Body of pancreas (tissue), 4 donors: ENCODE measurements at regions not wholly inside any gene's neighbourhood (a gene's known extent, or its start where the extent isn't known, plus 50 kb on each side); places are given as distances from the start of the nearest gene placed in this dataset.

Experiments used
- ATAC-seq: fragments of 150-250 bp; one replicate; pipeline ENCODE4 v1.9.1; 2016
- DNase-seq, 4 donors: peaks; one replicate each; pipeline ENCODE4 v3.0.0-alpha.2; 2019
- H3K27ac ChIP-seq, 4 donors: fragments of 200-600 bp; sonication (generic); 1 replicate in 3 of 4; 2 replicates in 1 of 4; pipeline versions ENCODE4 v1.5.1 to v1.6.1; 2016 to 2019; ENCODE audit warnings: mild to moderate bottlenecking in 1 of 4, mixed read lengths in 1 of 4, moderate library complexity in 1 of 4
- H3K27me3 ChIP-seq, 2 donors: fragments of 200-600 bp; sonication (generic); one replicate each; pipeline ENCODE4 v1.6.0; 2016; ENCODE audit warnings: mild to moderate bottlenecking in 1 of 2
- H3K36me3 ChIP-seq, 2 donors: fragments of 200-600 bp; sonication (generic); replicated peaks in 1 of 2; 2 replicates each; pipeline ENCODE4 v1.5.1; 2016; ENCODE audit warnings: low read depth in 2 of 2; ENCODE audit not compliant: insufficient read depth in 1 of 2
- H3K4me1 ChIP-seq: fragments of 200-600 bp; sonication (generic); one replicate; pipeline ENCODE4 v1.6.0; 2016
- H3K4me3 ChIP-seq, 2 donors: fragments of 200-600 bp; sonication (generic); 1 replicate in 1 of 2; 2 replicates in 1 of 2; pipeline ENCODE4 v1.5.1; 2016 to 2019
- H3K9me3 ChIP-seq, 3 donors: fragments of 200-600 bp; sonication (generic); 1 replicate in 2 of 3; 2 replicates in 1 of 3; pipeline ENCODE4 v1.5.1; 2016
- CTCF ChIP-seq, 7 experiments: fragments of 450-650 bp in 4 of 7; fragments of 200-600 bp in 3 of 7; sonication (generic) in 3 of 7; IDR thresholded peaks; one replicate each; pipeline ENCODE4 v1.5.1; 2016 to 2019; ENCODE audit warnings: antibody characterized with exemption in 7 of 7
- POLR2A ChIP-seq, 3 donors: fragments of 450-650 bp; IDR thresholded peaks; one replicate each; pipeline ENCODE4 v1.6.1; 2016; ENCODE audit warnings: antibody characterized with exemption in 3 of 3, mild to moderate bottlenecking in 2 of 3
- WGBS, 2 donors: methylation state at CpG; one replicate each; pipeline ENCODE4 v1.1.5; 2017; 5-methylcytosine and 5-hydroxymethylcytosine counted together
- intact Hi-C: fragments of 100-400 bp; cut with DNase I; formaldehyde crosslinking; loops from one replicate; pipeline ENCODE4 v1.15.1; 2023

- no peak overlapping the region for H3K4me3 ChIP-seq
- no peak overlapping the region for H3K27ac ChIP-seq
- intact Hi-C loops: no loop called here
- ATAC-seq (no peak), DNase-seq (no peak)
- TF ChIP-seq CTCF (IDR thresholded peaks at IDR 0.05) (no peak), POLR2A (IDR thresholded peaks at IDR 0.05) (no peak)
- no peaks in the 10 kb centered on the region for H3K9me3 ChIP-seq
- no peaks in the 10 kb centered on the region for H3K36me3 ChIP-seq
- no peaks in the 10 kb centered on the region for H3K4me1 ChIP-seq
- 80 to 94% methylated on average over 3 of the region's 3 CpGs for WGBS, 2 donors
- H3K27me3 ChIP-seq: no peaks in the 10 kb centered on the region
Measured at GRCh38 chr5:54691656-54692055, 174.1 kb downstream of the SNX18 start.

- H3K4me3 ChIP-seq: no peak overlapping the region
- no peak overlapping the region for H3K27ac ChIP-seq
- intact Hi-C loops: no loop called here
- ATAC-seq (no peak), DNase-seq (no peak)
- H3K36me3 ChIP-seq: no peaks in the 10 kb centered on the region
- TF ChIP-seq POLR2A (IDR thresholded peaks at IDR 0.05) (no peak), CTCF (IDR thresholded peaks at IDR 0.05) (no peak)
- 65 to 79% methylated on average over 3 of the region's 3 CpGs for WGBS, 2 donors
- no peaks in the 10 kb centered on the region for H3K4me1 ChIP-seq
- H3K27me3 ChIP-seq: no peaks in the 10 kb centered on the region
- H3K9me3 ChIP-seq: no peaks in the 10 kb centered on the region
Measured at GRCh38 chr5:54689411-54690251, 172.1 kb downstream of the SNX18 start.

- H3K4me1 ChIP-seq: no peaks in the 10 kb centered on the region
- intact Hi-C loops: no loop called here
- H3K27me3 ChIP-seq: no peaks in the 10 kb centered on the region
- H3K27ac ChIP-seq: no peak overlapping the region
- H3K9me3 ChIP-seq: no peaks in the 10 kb centered on the region
- TF ChIP-seq CTCF (IDR thresholded peaks at IDR 0.05): no peak
- TF ChIP-seq POLR2A (IDR thresholded peaks at IDR 0.05): no peak
- H3K4me3 ChIP-seq: no peak overlapping the region
- DNase-seq (no peak), ATAC-seq (no peak)
- 49 to 54% methylated on average over 5 of the region's 5 CpGs for WGBS, 2 donors
- H3K36me3 ChIP-seq: no peaks in the 10 kb centered on the region
Measured at GRCh38 chr5:54680998-54681397, 163.4 kb downstream of the SNX18 start.

GRCh38 chr5:54679686-54680085 lies 162.1 kb downstream of the SNX18 start:
- TF ChIP-seq POLR2A (IDR thresholded peaks at IDR 0.05): no peak
- TF ChIP-seq CTCF (IDR thresholded peaks at IDR 0.05): no peak
- Histone ChIP-seq H3K27me3 (no peaks in the 10 kb centered on the region), H3K36me3 (no peaks in the 10 kb centered on the region), H3K4me1 (no peaks in the 10 kb centered on the region), H3K9me3 (no peaks in the 10 kb centered on the region), H3K4me3 (no peak overlapping the region), H3K27ac (no peak overlapping the region)
- ATAC-seq (no peak), DNase-seq (no peak)
- 61 to 65% methylated on average over 2 of the region's 2 CpGs for whole genome bisulfite sequencing, 2 donors
- intact Hi-C loops: no loop called here

GRCh38 chr5:54678737-54679136 lies 161.2 kb downstream of the SNX18 start:
- Histone ChIP-seq H3K27ac (no peak overlapping the region), H3K4me1 (no peaks in the 10 kb centered on the region), H3K27me3 (no peaks in the 10 kb centered on the region), H3K4me3 (no peak overlapping the region), H3K9me3 (no peaks in the 10 kb centered on the region), H3K36me3 (no peaks in the 10 kb centered on the region)
- TF ChIP-seq POLR2A (IDR thresholded peaks at IDR 0.05) (no peak), CTCF (IDR thresholded peaks at IDR 0.05) (no peak)
- intact Hi-C loops: no loop called here
- WGBS, 2 donors: 70 to 81% methylated on average over 3 of the region's 3 CpGs
- ATAC-seq: no peak
- DNase-seq: no peak
